PC-3 (cell line): ENCODE measurements at regions not wholly inside any gene's neighbourhood (a gene's known extent, or its start where the extent isn't known, plus 50 kb on each side); places are given as distances from the start of the nearest gene placed in this dataset.

ENCODE experiments used
- CTCF ChIP-seq: fragments of 300-600 bp; sonication (generic); conservative IDR thresholded peaks from 2 replicates; pipeline ENCODE4 v1.5.1; 2017; ENCODE audit warnings: antibody characterized with exemption, low read depth, mild to moderate bottlenecking, low read length
- EZH2 ChIP-seq: fragments of 300-600 bp; sonication (generic); IDR thresholded peaks from one replicate; pipeline ENCODE4 v1.6.1; 2017; ENCODE audit warnings: antibody characterized with exemption, mild to moderate bottlenecking, low read length; ENCODE audit not compliant: unreplicated experiment
- EZH2phosphoT487 ChIP-seq: fragments of 300-600 bp; sonication (generic); IDR thresholded peaks from 2 replicates; pipeline ENCODE4 v1.6.1; 2018; ENCODE audit warnings: mild to moderate bottlenecking, antibody characterized with exemption, low read length, borderline replicate concordance

- TF ChIP-seq CTCF (no peak), EZH2 (no peak), EZH2phosphoT487 (no peak)
Measured at GRCh38 chr17:52546493-52546892, 388.0 kb upstream of the CA10 start.
